Uterus (tissue), 2 donors: ENCODE measurements at regions not wholly inside any gene's neighbourhood (a gene's known extent, or its start where the extent isn't known, plus 50 kb on each side); places are given as distances from the start of the nearest gene placed in this dataset.

Source experiments
- POLR2A ChIP-seq, 2 donors: fragments of 450-650 bp; IDR thresholded peaks; one replicate each; pipeline ENCODE4 v1.6.1; 2016; ENCODE audit warnings: antibody characterized with exemption in 2 of 2, mild to moderate bottlenecking in 1 of 2, moderate library complexity in 1 of 2
- TF ChIP-seq, protein P1 (sequence below), 4 experiments: fragments of 200-600 bp in 2 of 4; fragments of 450-650 bp in 2 of 4; sonication (generic) in 2 of 4; IDR thresholded peaks; one replicate each; pipeline ENCODE4 v1.5.1; 2016 to 2019; ENCODE audit warnings: antibody characterized with exemption in 4 of 4, mild to moderate bottlenecking in 2 of 4, moderate library complexity in 1 of 4

DNA sequence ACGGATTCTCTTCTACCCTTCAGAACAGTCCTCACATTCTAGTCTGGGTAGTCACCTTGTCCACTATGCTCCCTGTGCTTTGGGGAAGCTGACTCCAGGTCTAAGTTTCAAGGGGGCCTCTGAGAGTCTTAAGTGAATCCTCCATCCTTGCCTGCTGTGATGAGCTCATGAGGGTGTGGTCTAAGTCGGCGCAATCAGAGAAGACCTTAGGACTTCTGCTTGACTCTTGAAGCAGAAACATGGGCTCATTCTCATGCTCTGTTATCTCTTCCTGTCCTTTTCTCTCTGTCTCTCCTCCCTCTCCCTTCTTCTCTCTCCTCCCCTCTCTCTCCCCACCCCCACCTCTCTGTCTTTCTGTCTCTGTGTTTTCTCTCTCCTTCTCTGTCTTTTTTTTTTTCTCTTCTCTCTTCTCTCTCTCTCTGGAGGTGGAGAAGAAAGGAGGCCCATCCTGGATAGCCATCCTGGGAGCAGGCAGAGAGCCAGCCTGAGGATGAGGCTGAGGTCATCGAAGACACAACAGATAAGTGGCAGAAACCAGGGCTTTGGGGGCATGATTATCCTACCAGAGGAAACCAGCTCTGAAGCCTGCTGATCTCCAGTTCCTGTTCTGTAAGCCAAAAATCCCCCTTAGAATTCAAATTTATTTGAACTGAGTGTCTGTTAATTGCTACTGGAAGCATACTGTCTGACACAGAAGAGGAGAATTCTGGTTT lies 245.6 kb downstream of the SIPA1L2 start:
- TF ChIP-seq, protein P1, sequence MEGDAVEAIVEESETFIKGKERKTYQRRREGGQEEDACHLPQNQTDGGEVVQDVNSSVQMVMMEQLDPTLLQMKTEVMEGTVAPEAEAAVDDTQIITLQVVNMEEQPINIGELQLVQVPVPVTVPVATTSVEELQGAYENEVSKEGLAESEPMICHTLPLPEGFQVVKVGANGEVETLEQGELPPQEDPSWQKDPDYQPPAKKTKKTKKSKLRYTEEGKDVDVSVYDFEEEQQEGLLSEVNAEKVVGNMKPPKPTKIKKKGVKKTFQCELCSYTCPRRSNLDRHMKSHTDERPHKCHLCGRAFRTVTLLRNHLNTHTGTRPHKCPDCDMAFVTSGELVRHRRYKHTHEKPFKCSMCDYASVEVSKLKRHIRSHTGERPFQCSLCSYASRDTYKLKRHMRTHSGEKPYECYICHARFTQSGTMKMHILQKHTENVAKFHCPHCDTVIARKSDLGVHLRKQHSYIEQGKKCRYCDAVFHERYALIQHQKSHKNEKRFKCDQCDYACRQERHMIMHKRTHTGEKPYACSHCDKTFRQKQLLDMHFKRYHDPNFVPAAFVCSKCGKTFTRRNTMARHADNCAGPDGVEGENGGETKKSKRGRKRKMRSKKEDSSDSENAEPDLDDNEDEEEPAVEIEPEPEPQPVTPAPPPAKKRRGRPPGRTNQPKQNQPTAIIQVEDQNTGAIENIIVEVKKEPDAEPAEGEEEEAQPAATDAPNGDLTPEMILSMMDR (IDR thresholded peaks at IDR 0.05) = no peak
- no peak for TF ChIP-seq POLR2A (IDR thresholded peaks at IDR 0.05)
